ENCODE measurements at regions not wholly inside any gene's neighbourhood (a gene's known extent, or its start where the extent isn't known, plus 50 kb on each side); places are given as distances from the start of the nearest gene placed in this dataset.
A peak's percentile ranks its signal among the peaks of the same experiment; 100 is the strongest.

DNA sequence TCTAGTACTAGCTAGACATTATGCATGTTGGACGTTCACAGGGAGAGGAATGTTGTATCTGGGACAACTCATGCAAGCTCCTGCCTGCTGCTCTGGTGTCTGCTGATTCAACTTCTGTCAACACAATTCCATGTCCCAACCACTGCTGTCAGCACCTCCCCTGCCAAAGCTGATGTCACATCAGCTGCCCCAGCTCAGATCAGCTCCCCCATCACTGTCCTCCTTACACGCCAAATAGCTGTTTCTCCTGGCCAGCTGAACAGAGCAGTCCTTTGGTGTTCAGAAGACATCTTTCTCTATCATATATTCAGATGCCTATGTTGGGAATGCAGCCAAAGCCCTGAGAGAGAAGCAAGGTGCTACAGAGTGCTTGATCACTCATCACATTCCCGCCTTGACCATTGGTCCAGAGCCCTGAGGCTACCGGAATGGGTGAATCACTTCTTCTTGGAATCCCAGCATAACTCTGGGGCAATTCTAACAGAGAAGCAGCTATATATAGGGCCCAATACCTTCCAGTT lies 223.3 kb downstream of the SEC61B start:
- CTCF ChIA-PET = interaction anchor here (1.1 to 1.7 kb wide), 5 partner anchors 9 to 50 kb away, joined by 3 to 6 read pairs (median 3); no protein-coding TSS in a partner anchor
- WGBS (ENCODE audit: low lambda C conversion rate) = 16% methylated on average over 4 of the region's 4 CpGs
- H3K9ac ChIP-seq = no peak overlapping the region
- no peak for TF ChIP-seq RAD21 (IDR thresholded peaks at IDR 0.05; ENCODE audit: low read length)
- TF ChIP-seq SIN3A (IDR thresholded peaks at IDR 0.05; ENCODE audit: borderline replicate concordance, low read depth, low read length) = peak; percentile 32; the same call in 1 of the 2 replicates
- TF ChIP-seq YY1 (IDR thresholded peaks at IDR 0.05; ENCODE audit: low read depth) = no peak
- TF ChIP-seq, protein P1, sequence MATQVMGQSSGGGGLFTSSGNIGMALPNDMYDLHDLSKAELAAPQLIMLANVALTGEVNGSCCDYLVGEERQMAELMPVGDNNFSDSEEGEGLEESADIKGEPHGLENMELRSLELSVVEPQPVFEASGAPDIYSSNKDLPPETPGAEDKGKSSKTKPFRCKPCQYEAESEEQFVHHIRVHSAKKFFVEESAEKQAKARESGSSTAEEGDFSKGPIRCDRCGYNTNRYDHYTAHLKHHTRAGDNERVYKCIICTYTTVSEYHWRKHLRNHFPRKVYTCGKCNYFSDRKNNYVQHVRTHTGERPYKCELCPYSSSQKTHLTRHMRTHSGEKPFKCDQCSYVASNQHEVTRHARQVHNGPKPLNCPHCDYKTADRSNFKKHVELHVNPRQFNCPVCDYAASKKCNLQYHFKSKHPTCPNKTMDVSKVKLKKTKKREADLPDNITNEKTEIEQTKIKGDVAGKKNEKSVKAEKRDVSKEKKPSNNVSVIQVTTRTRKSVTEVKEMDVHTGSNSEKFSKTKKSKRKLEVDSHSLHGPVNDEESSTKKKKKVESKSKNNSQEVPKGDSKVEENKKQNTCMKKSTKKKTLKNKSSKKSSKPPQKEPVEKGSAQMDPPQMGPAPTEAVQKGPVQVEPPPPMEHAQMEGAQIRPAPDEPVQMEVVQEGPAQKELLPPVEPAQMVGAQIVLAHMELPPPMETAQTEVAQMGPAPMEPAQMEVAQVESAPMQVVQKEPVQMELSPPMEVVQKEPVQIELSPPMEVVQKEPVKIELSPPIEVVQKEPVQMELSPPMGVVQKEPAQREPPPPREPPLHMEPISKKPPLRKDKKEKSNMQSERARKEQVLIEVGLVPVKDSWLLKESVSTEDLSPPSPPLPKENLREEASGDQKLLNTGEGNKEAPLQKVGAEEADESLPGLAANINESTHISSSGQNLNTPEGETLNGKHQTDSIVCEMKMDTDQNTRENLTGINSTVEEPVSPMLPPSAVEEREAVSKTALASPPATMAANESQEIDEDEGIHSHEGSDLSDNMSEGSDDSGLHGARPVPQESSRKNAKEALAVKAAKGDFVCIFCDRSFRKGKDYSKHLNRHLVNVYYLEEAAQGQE (IDR thresholded peaks at IDR 0.05; ENCODE audit: low read depth, low read length) = no peak
- TF ChIP-seq, protein P2, sequence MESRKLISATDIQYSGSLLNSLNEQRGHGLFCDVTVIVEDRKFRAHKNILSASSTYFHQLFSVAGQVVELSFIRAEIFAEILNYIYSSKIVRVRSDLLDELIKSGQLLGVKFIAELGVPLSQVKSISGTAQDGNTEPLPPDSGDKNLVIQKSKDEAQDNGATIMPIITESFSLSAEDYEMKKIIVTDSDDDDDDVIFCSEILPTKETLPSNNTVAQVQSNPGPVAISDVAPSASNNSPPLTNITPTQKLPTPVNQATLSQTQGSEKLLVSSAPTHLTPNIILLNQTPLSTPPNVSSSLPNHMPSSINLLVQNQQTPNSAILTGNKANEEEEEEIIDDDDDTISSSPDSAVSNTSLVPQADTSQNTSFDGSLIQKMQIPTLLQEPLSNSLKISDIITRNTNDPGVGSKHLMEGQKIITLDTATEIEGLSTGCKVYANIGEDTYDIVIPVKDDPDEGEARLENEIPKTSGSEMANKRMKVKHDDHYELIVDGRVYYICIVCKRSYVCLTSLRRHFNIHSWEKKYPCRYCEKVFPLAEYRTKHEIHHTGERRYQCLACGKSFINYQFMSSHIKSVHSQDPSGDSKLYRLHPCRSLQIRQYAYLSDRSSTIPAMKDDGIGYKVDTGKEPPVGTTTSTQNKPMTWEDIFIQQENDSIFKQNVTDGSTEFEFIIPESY (IDR thresholded peaks at IDR 0.05; ENCODE audit: borderline replicate concordance, low read depth) = 0 out of 2 replicates have a peak, but pooled peaks have one; percentile 61
- no peak; the same call in 1 of the 2 replicates for TF ChIP-seq RXRA (IDR thresholded peaks at IDR 0.05; ENCODE audit: borderline replicate concordance, low read depth)
- TF ChIP-seq CHD2 (IDR thresholded peaks at IDR 0.05; ENCODE audit: low read length, partially characterized antibody) = no peak
- TF ChIP-seq, protein P3, sequence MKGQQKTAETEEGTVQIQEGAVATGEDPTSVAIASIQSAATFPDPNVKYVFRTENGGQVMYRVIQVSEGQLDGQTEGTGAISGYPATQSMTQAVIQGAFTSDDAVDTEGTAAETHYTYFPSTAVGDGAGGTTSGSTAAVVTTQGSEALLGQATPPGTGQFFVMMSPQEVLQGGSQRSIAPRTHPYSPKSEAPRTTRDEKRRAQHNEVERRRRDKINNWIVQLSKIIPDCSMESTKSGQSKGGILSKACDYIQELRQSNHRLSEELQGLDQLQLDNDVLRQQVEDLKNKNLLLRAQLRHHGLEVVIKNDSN (IDR thresholded peaks at IDR 0.05; ENCODE audit: borderline replicate concordance, low read depth) = no peak
- no peak for TF ChIP-seq ELF1 (IDR thresholded peaks at IDR 0.05)
- TF ChIP-seq RFX5 (IDR thresholded peaks at IDR 0.05; ENCODE audit: low read length) = no peak
- no peak for TF ChIP-seq GABPA (IDR thresholded peaks at IDR 0.05; ENCODE audit: low read depth)
- TF ChIP-seq MXI1 (IDR thresholded peaks at IDR 0.05; ENCODE audit: low read depth, low read length) = no peak
- TF ChIP-seq, protein P4, sequence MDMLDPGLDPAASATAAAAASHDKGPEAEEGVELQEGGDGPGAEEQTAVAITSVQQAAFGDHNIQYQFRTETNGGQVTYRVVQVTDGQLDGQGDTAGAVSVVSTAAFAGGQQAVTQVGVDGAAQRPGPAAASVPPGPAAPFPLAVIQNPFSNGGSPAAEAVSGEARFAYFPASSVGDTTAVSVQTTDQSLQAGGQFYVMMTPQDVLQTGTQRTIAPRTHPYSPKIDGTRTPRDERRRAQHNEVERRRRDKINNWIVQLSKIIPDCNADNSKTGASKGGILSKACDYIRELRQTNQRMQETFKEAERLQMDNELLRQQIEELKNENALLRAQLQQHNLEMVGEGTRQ (IDR thresholded peaks at IDR 0.05; ENCODE audit: borderline replicate concordance, low read depth, low read length) = no peak
- TF ChIP-seq, protein P5, sequence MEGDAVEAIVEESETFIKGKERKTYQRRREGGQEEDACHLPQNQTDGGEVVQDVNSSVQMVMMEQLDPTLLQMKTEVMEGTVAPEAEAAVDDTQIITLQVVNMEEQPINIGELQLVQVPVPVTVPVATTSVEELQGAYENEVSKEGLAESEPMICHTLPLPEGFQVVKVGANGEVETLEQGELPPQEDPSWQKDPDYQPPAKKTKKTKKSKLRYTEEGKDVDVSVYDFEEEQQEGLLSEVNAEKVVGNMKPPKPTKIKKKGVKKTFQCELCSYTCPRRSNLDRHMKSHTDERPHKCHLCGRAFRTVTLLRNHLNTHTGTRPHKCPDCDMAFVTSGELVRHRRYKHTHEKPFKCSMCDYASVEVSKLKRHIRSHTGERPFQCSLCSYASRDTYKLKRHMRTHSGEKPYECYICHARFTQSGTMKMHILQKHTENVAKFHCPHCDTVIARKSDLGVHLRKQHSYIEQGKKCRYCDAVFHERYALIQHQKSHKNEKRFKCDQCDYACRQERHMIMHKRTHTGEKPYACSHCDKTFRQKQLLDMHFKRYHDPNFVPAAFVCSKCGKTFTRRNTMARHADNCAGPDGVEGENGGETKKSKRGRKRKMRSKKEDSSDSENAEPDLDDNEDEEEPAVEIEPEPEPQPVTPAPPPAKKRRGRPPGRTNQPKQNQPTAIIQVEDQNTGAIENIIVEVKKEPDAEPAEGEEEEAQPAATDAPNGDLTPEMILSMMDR (IDR thresholded peaks at IDR 0.05) = no peak
- TF ChIP-seq JUND (IDR thresholded peaks at IDR 0.05) = peak; percentile 71
- TF ChIP-seq EZH2phosphoT487 (IDR thresholded peaks at IDR 0.05; ENCODE audit: borderline replicate concordance, low read depth) = no peak
- peak; percentile 62; the same call in 1 of the 2 replicates for TF ChIP-seq POLR2AphosphoS5 (IDR thresholded peaks at IDR 0.05; ENCODE audit: low read depth, low read length)
- peak; percentile 26 for TF ChIP-seq TEAD4 (IDR thresholded peaks at IDR 0.05; ENCODE audit: borderline replicate concordance, insufficient read depth)
- no peak for TF ChIP-seq SMC3 (IDR thresholded peaks at IDR 0.05; ENCODE audit: low read depth, low read length)
- no peak for TF ChIP-seq GATA2 (CRISPR knock-in tag; IDR thresholded peaks at IDR 0.05)
- TF ChIP-seq NFIC (IDR thresholded peaks at IDR 0.05; ENCODE audit: borderline replicate concordance) = peak; percentile 88
- TF ChIP-seq, protein P6, sequence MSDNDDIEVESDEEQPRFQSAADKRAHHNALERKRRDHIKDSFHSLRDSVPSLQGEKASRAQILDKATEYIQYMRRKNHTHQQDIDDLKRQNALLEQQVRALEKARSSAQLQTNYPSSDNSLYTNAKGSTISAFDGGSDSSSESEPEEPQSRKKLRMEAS (IDR thresholded peaks at IDR 0.05; ENCODE audit: low read depth) = no peak
- peak; percentile 94 for TF ChIP-seq TCF12 (IDR thresholded peaks at IDR 0.05)
- TF ChIP-seq TAF1 (IDR thresholded peaks at IDR 0.05; ENCODE audit: borderline replicate concordance, low read depth, low read length) = no peak
- no peak for TF ChIP-seq FOXJ3 (CRISPR knock-in tag; IDR thresholded peaks at IDR 0.05)
- TF ChIP-seq MEF2A (IDR thresholded peaks at IDR 0.05; ENCODE audit: borderline replicate concordance, low read depth) = no peak

More for the DNA sequence above, 223.3 kb downstream of the SEC61B start:
- H2AFZ ChIP-seq (ENCODE audit: low read depth) = no peak overlapping the region; the same call in 1 of the 2 replicates
- H3K4me1 ChIP-seq (ENCODE audit: control insufficient read depth in 1 of 2, insufficient read depth in 2 of 2, low read depth in 1 of 2, low read length in 1 of 2) = peaks cover 0 to 13% of the 10 kb centered on the region in 2 experiments; a peak in 2 of 4 replicates
- H3F3A ChIP-seq (replicated peaks; ENCODE audit: insufficient read depth) = peaks cover 15% of the 10 kb centered on the region
- no peaks in the 10 kb centered on the region for H3K9me2 ChIP-seq
- peak overlapping the region; percentile 52 to 61 for H3K27ac ChIP-seq (ENCODE audit: low read depth in 2 of 2, low read length in 1 of 2)
- DNase-seq = no peak
- peak overlapping the region; percentile 56 for H3K4me2 ChIP-seq
- no peaks in the 10 kb centered on the region for H3K79me2 ChIP-seq (ENCODE audit: insufficient read depth)
- POLR2A ChIA-PET = no interaction called here
- no peaks in the 10 kb centered on the region for H3K9me3 ChIP-seq
- no peaks in the 10 kb centered on the region; the same call in 1 of the 2 replicates for H3K27me3 ChIP-seq (ENCODE audit: insufficient read depth)
- H4K20me1 ChIP-seq (ENCODE audit: insufficient read depth) = no peaks in the 10 kb centered on the region
- H3K4me3 ChIP-seq (ENCODE audit: low read depth in 2 of 2, low read length in 1 of 2) = no peak overlapping the region
- no peaks in the 10 kb centered on the region for H3K36me3 ChIP-seq (replicated peaks in 1 of 2; ENCODE audit: control insufficient read depth in 1 of 2, insufficient read depth in 2 of 2, low read length in 1 of 2)
